H1 (cell line): ENCODE measurements at regions not wholly inside any gene's neighbourhood (a gene's known extent, or its start where the extent isn't known, plus 50 kb on each side); places are given as distances from the start of the nearest gene placed in this dataset.

Source experiments
- CTCF ChIA-PET: fragments of 300-600 bp; sonication (Branson Sonifier 250); formaldehyde crosslinking; loops from one replicate; lab custom pipeline; 2021; ENCODE audit not compliant: partially characterized antibody; lab: Charles Lee
- POLR2A ChIA-PET: fragments of 300-600 bp; sonication (Branson Sonifier 250); formaldehyde crosslinking; loops from one replicate; lab custom pipeline; 2021; ENCODE audit warnings: inconsistent platforms; ENCODE audit not compliant: partially characterized antibody; lab: Charles Lee
- DNase-seq, 2 experiments: peaks; one replicate each; pipeline versions ENCODE4 v3.0.0 to v3.0.0-alpha.2; 2010 to 2022; ENCODE audit warnings: low spot score in 2 of 2, low read depth in 1 of 2, mixed read lengths in 1 of 2
- FAIRE-seq: peaks from 2 replicates; lab custom pipeline; 2011; peaks lifted over from hg19 to GRCh38; lab: Jason Lieb, UNC
- H2AFZ ChIP-seq: 2 replicates; pipeline ENCODE4 v1.8.1; 2012; ENCODE audit warnings: low read length, inconsistent platforms
- H2AK5ac ChIP-seq: 2 replicates; pipeline ENCODE4 v1.6.1; 2013; ENCODE audit warnings: low read depth, low read length
- H2BK120ac ChIP-seq: replicated peaks from 2 replicates; pipeline ENCODE3; 2013; ENCODE audit warnings: low read depth, low read length, inconsistent platforms
- H2BK12ac ChIP-seq: 2 replicates; pipeline ENCODE4 v1.6.1; 2013; ENCODE audit warnings: low read depth, low read length
- H2BK15ac ChIP-seq: 2 replicates; pipeline ENCODE4 v1.6.1; 2013; ENCODE audit warnings: low read length
- H2BK20ac ChIP-seq: 2 replicates; pipeline ENCODE4 v1.6.1; 2013; ENCODE audit warnings: low read length
- H2BK5ac ChIP-seq: 2 replicates; pipeline ENCODE4 v1.6.1; 2013; ENCODE audit warnings: low read depth, low read length
- H3K14ac ChIP-seq: 2 replicates; pipeline ENCODE4 v1.6.1; 2013; ENCODE audit warnings: inconsistent platforms; ENCODE audit not compliant: insufficient read length
- H3K18ac ChIP-seq: 2 replicates; pipeline ENCODE4 v1.6.1; 2013; ENCODE audit warnings: low read length; ENCODE audit errors: extremely low read depth
- H3K23ac ChIP-seq: 2 replicates; pipeline ENCODE4 v1.6.1; 2013; ENCODE audit warnings: inconsistent platforms; ENCODE audit not compliant: insufficient read length
- H3K23me2 ChIP-seq: 2 replicates; pipeline ENCODE4 v1.6.1; 2013; ENCODE audit warnings: low read depth, low read length
- H3K27ac ChIP-seq: 2 replicates; pipeline ENCODE4 v1.6.1; 2011; ENCODE audit warnings: low read depth, low read length, inconsistent platforms
- H3K27me3 ChIP-seq, 4 experiments: replicated peaks in 1 of 4; 1 replicate in 1 of 4; 2 replicates in 3 of 4; pipeline versions ENCODE4 v1.6.1 to v1.8.1; 2011 to 2013; ENCODE audit warnings: low read length in 3 of 4, mild to moderate bottlenecking in 3 of 4, inconsistent platforms in 2 of 4, mixed read lengths in 2 of 4, moderate library complexity in 1 of 4; ENCODE audit not compliant: control insufficient read depth in 3 of 4, insufficient read depth in 3 of 4; ENCODE audit errors: extremely low read depth in 1 of 4
- H3K36me3 ChIP-seq, 4 experiments: 2 replicates each; pipeline versions ENCODE4 v1.6.1 to v1.8.1; 2011 to 2013; ENCODE audit warnings: mild to moderate bottlenecking in 4 of 4, low read length in 3 of 4, moderate library complexity in 2 of 4, control low read depth in 1 of 4, inconsistent platforms in 1 of 4; ENCODE audit not compliant: insufficient read depth in 4 of 4, control insufficient read depth in 2 of 4
- H3K4ac ChIP-seq: replicated peaks from 2 replicates; pipeline ENCODE3; 2013; ENCODE audit warnings: low read length, low read depth, mixed read lengths, inconsistent platforms; ENCODE audit not compliant: insufficient read length
- H3K4me1 ChIP-seq, 4 experiments: replicated peaks in 1 of 4; 1 replicate in 1 of 4; 2 replicates in 3 of 4; pipeline versions ENCODE4 v1.6.1 to v1.8.1; 2011 to 2013; ENCODE audit warnings: low read length in 3 of 4, inconsistent platforms in 2 of 4, mixed read lengths in 1 of 4; ENCODE audit not compliant: insufficient read depth in 4 of 4, control insufficient read depth in 3 of 4
- H3K4me2 ChIP-seq, 2 experiments: 2 replicates each; pipeline versions ENCODE4 v1.6.1 to v1.8.1; 2011 to 2013; ENCODE audit warnings: low read depth in 2 of 2, low read length in 2 of 2, control low read depth in 1 of 2, inconsistent platforms in 1 of 2, mild to moderate bottlenecking in 1 of 2; ENCODE audit not compliant: insufficient read depth in 1 of 2
- H3K4me3 ChIP-seq, 4 experiments: fragments of 200-600, 300-600 bp in 1 of 4; sonication (generic), shearing (Covaris generic), sonication (Bioruptor Twin) in 1 of 4; 2 replicates each; pipeline versions ENCODE4 v1.5.1 to v1.8.1; 2011 to 2016; ENCODE audit warnings: low read length in 4 of 4, low read depth in 3 of 4, control low read depth in 2 of 4, inconsistent platforms in 2 of 4, mild to moderate bottlenecking in 2 of 4, mixed read lengths in 1 of 4, moderate library complexity in 1 of 4; ENCODE audit not compliant: insufficient read depth in 2 of 4; ENCODE audit errors: extremely low read depth in 1 of 4
- H3K56ac ChIP-seq: replicated peaks from 2 replicates; pipeline ENCODE3; 2013; ENCODE audit warnings: low read depth, mild to moderate bottlenecking, mixed read lengths, low read length, inconsistent platforms; ENCODE audit not compliant: insufficient read length
- H3K79me1 ChIP-seq: 2 replicates; pipeline ENCODE4 v1.6.1; 2013; ENCODE audit warnings: low read depth, low read length, control low read depth
- H3K79me2 ChIP-seq, 2 experiments: 2 replicates each; pipeline versions ENCODE4 v1.6.1 to v1.8.1; 2012 to 2013; ENCODE audit warnings: low read length in 2 of 2, mild to moderate bottlenecking in 2 of 2, inconsistent platforms in 1 of 2; ENCODE audit not compliant: insufficient read depth in 2 of 2, control insufficient read depth in 1 of 2
- H3K9ac ChIP-seq, 4 experiments: replicated peaks in 1 of 4; 1 replicate in 1 of 4; 2 replicates in 3 of 4; pipeline versions ENCODE4 v1.6.1 to v1.8.1; 2011 to 2013; ENCODE audit warnings: low read depth in 3 of 4, low read length in 3 of 4, control low read depth in 2 of 4, mild to moderate bottlenecking in 2 of 4, moderate library complexity in 2 of 4, inconsistent platforms in 1 of 4; ENCODE audit errors: extremely low read depth in 1 of 4
- H3K9me3 ChIP-seq, 2 experiments: 2 replicates each; pipeline versions ENCODE4 v1.6.1 to v1.8.1; 2012 to 2013; ENCODE audit warnings: mild to moderate bottlenecking in 2 of 2, moderate library complexity in 2 of 2, control low read depth in 1 of 2, inconsistent platforms in 1 of 2, low read depth in 1 of 2, low read length in 1 of 2, mixed read lengths in 1 of 2; ENCODE audit not compliant: insufficient read depth in 2 of 2
- H4K20me1 ChIP-seq, 2 experiments: replicated peaks in 1 of 2; 2 replicates each; pipeline versions ENCODE3 to v1.8.1; 2011 to 2013; ENCODE audit warnings: inconsistent platforms in 2 of 2, low read length in 2 of 2, mild to moderate bottlenecking in 1 of 2; ENCODE audit not compliant: insufficient read depth in 2 of 2, control insufficient read depth in 1 of 2
- H4K5ac ChIP-seq: 2 replicates; pipeline ENCODE4 v1.6.1; 2013; ENCODE audit warnings: low read length, low read depth, mixed read lengths, inconsistent platforms; ENCODE audit not compliant: insufficient read length
- H4K8ac ChIP-seq: 2 replicates; pipeline ENCODE4 v1.8.0; 2013; ENCODE audit warnings: mild to moderate bottlenecking, moderate library complexity, low read length, inconsistent platforms; ENCODE audit not compliant: insufficient read depth; ENCODE audit errors: extremely low read depth
- H4K91ac ChIP-seq: replicated peaks from 2 replicates; pipeline ENCODE3; 2013; ENCODE audit warnings: low read length, mixed read lengths, inconsistent platforms; ENCODE audit not compliant: insufficient read length
- CBX5 ChIP-seq: fragments of 300-800, 300-1000 bp; sonication (generic); IDR thresholded peaks from 2 replicates; pipeline ENCODE4 v1.7.1; 2016; ENCODE audit warnings: antibody characterized with exemption, low read length, low read depth
- CREB1 ChIP-seq: IDR thresholded peaks from 2 replicates; pipeline ENCODE4 v1.6.1; 2012; ENCODE audit warnings: inconsistent platforms
- HDAC2 ChIP-seq, 2 experiments: fragments of 300-600 bp in 1 of 2; sonication (generic) in 1 of 2; IDR thresholded peaks; 2 replicates each; pipeline ENCODE4 v1.6.1; 2011 to 2012; ENCODE audit warnings: low read depth in 2 of 2, low read length in 2 of 2, mild to moderate bottlenecking in 2 of 2, moderate library complexity in 2 of 2, borderline replicate concordance in 1 of 2, inconsistent platforms in 1 of 2
- HDAC6 ChIP-seq: IDR thresholded peaks from one replicate; pipeline ENCODE4 v1.7.1; 2012; ENCODE audit warnings: low read depth, mild to moderate bottlenecking, inconsistent platforms, low read length, moderate library complexity
- JUN ChIP-seq: IDR thresholded peaks from 2 replicates; pipeline ENCODE4 v1.6.1; 2011; ENCODE audit warnings: low read depth, mild to moderate bottlenecking, improper control_type of control experiment, low read length
- JUND ChIP-seq: IDR thresholded peaks from 2 replicates; pipeline ENCODE4 v1.6.1; 2011; ENCODE audit warnings: mild to moderate bottlenecking, improper control_type of control experiment, low read length
- KDM5A ChIP-seq: fragments of 200-600 bp; IDR thresholded peaks from 2 replicates; pipeline ENCODE4 v1.7.1; 2012; ENCODE audit warnings: mild to moderate bottlenecking, low read length, inconsistent platforms, mixed read lengths
- POU5F1 ChIP-seq: IDR thresholded peaks from 2 replicates; pipeline ENCODE4 v1.6.1; 2011; ENCODE audit warnings: low read depth, mild to moderate bottlenecking, low read length, moderate library complexity
- RBBP5 ChIP-seq: IDR thresholded peaks from 2 replicates; pipeline ENCODE4 v1.7.1; 2012; ENCODE audit warnings: low read depth, mild to moderate bottlenecking, inconsistent platforms, low read length, moderate library complexity, borderline replicate concordance
- SP2 ChIP-seq: IDR thresholded peaks from 2 replicates; pipeline ENCODE4 v1.6.1; 2012; ENCODE audit warnings: mild to moderate bottlenecking, low read length, inconsistent platforms
- TCF12 ChIP-seq: IDR thresholded peaks from 2 replicates; pipeline ENCODE4 v1.6.1; 2011; ENCODE audit warnings: low read depth, mild to moderate bottlenecking, low read length
- YY1 ChIP-seq: IDR thresholded peaks from 2 replicates; pipeline ENCODE4 v1.6.1; 2011; ENCODE audit warnings: low read depth, mild to moderate bottlenecking, low read length
- ZNF274 ChIP-seq: IDR thresholded peaks from 2 replicates; pipeline ENCODE4 v1.7.0; 2012; ENCODE audit warnings: low read length, borderline replicate concordance; ENCODE audit errors: extremely low read depth
- WGBS, 2 experiments: shearing (Covaris generic) in 1 of 2; methylation state at CpG; one replicate each; pipeline versions ENCODE4 v1.1.6 to v1.1.7; 2013 to 2015; ENCODE audit warnings: low lambda C conversion rate in 2 of 2, mixed read lengths in 2 of 2, inconsistent platforms in 1 of 2, low coverage in 1 of 2, missing lambda C conversion rate in 1 of 2; ENCODE audit not compliant: insufficient replicate concordance in 2 of 2, insufficient coverage in 1 of 2, insufficient read length in 1 of 2; ENCODE audit errors: extremely low coverage in 1 of 2, missing lambda C conversion rate in 1 of 2; 5-methylcytosine and 5-hydroxymethylcytosine counted together
- TF ChIP-seq, protein P1 (sequence below): IDR thresholded peaks from 2 replicates; pipeline ENCODE4 v1.6.1; 2011; ENCODE audit warnings: low read length, improper control_type of control experiment
- TF ChIP-seq, protein P2 (sequence below): IDR thresholded peaks from 2 replicates; pipeline ENCODE4 v1.6.1; 2012; ENCODE audit warnings: inconsistent platforms

DNA sequence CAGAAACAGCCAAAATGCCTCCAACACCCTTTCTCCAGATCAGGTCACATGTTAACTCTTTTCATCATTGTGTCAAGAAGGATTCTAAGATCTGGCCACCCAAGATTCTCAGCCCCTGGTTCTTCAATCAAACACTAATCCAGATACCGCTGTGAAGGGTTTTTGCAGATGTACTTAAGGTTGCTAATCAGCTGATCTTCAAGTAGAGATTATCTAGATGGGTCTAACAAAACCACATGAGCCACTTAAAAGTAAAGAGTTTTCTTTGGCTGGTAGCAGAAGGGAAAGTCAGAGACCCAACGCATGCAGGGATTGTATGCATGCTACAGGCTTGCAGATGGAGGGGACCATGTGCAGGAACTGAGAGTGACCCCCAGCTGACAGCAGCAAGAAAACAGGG is 267.9 kb downstream of the CDK5RAP2 start:
- no peak for DNase-seq
- Histone ChIP-seq H2BK20ac (no peak overlapping the region), H3K9ac (no peak overlapping the region), H3K79me2 (no peaks in the 10 kb centered on the region), H4K91ac (no peak overlapping the region), H3K9me3 (0 out of 4 replicates have a peak, but pooled peaks cover 0 to 9% of the 10 kb centered on the region in 2 experiments), H3K4me2 (no peak overlapping the region), H3K36me3 (no peaks in the 10 kb centered on the region), H3K4me3 (no peak overlapping the region), H3K4ac (no peak overlapping the region), H4K20me1 (no peaks in the 10 kb centered on the region), H2AK5ac (no peak overlapping the region), H2BK12ac (no peak overlapping the region), H3K27me3 (no peaks in the 10 kb centered on the region), H2BK5ac (no peak overlapping the region), H4K5ac (no peak overlapping the region), H2BK120ac (no peak overlapping the region), H3K18ac (no peak overlapping the region), H4K8ac (no peak overlapping the region), H3K4me1 (peaks cover 0 to 13% (median 3%) of the 10 kb centered on the region in 4 experiments; a peak in 5 of 7 replicates), H3K27ac (no peak overlapping the region), H3K23ac (no peak overlapping the region), H3K23me2 (no peaks in the 10 kb centered on the region), H2BK15ac (no peak overlapping the region), H3K14ac (no peak overlapping the region), H3K79me1 (no peaks in the 10 kb centered on the region), H2AFZ (no peak overlapping the region), H3K56ac (no peak overlapping the region)
- no peak for TF ChIP-seq TCF12
- no peak for TF ChIP-seq CBX5
- no peak for TF ChIP-seq JUND
- no peak for TF ChIP-seq KDM5A
- no peak for TF ChIP-seq POU5F1
- TF ChIP-seq, protein P1, sequence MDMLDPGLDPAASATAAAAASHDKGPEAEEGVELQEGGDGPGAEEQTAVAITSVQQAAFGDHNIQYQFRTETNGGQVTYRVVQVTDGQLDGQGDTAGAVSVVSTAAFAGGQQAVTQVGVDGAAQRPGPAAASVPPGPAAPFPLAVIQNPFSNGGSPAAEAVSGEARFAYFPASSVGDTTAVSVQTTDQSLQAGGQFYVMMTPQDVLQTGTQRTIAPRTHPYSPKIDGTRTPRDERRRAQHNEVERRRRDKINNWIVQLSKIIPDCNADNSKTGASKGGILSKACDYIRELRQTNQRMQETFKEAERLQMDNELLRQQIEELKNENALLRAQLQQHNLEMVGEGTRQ = no peak
- TF ChIP-seq JUN = no peak
- TF ChIP-seq, protein P2, sequence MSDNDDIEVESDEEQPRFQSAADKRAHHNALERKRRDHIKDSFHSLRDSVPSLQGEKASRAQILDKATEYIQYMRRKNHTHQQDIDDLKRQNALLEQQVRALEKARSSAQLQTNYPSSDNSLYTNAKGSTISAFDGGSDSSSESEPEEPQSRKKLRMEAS = no peak
- TF ChIP-seq RBBP5 = no peak
- TF ChIP-seq ZNF274 = no peak
- no peak for TF ChIP-seq HDAC6
- TF ChIP-seq CREB1 = no peak
- TF ChIP-seq YY1 = no peak
- no peak for TF ChIP-seq SP2
- no peak for TF ChIP-seq HDAC2 (IDR thresholded peaks at IDR 0.05; ENCODE audit: borderline replicate concordance in 1 of 2, low read depth in 2 of 2, low read length in 2 of 2)
- no peak for FAIRE-seq
- 90% methylated on average over 2 of the region's 2 CpGs; no CpG with 5 or more reads in 1 of the 2 experiments for WGBS, 2 experiments
- ChIA-PET CTCF (interaction anchor here (4.2 kb wide), 1 partner anchor 13 kb away, joined by 25 read pairs; no protein-coding TSS in a partner anchor), POLR2A (no interaction called here)
